AG09319 (cell line): ENCODE measurements at regions not wholly inside any gene's neighbourhood (a gene's known extent, or its start where the extent isn't known, plus 50 kb on each side); places are given as distances from the start of the nearest gene placed in this dataset.

Source experiments
- DNase-seq: peaks from one replicate; pipeline ENCODE4 v3.0.0-alpha.2; 2010; ENCODE audit warnings: low read depth; ENCODE audit errors: extremely low read depth
- TF ChIP-seq, protein P1 (sequence below): IDR thresholded peaks from 2 replicates; pipeline ENCODE4 v1.5.1; 2011; ENCODE audit warnings: low read depth, mild to moderate bottlenecking, inconsistent platforms, low read length, moderate library complexity

DNA sequence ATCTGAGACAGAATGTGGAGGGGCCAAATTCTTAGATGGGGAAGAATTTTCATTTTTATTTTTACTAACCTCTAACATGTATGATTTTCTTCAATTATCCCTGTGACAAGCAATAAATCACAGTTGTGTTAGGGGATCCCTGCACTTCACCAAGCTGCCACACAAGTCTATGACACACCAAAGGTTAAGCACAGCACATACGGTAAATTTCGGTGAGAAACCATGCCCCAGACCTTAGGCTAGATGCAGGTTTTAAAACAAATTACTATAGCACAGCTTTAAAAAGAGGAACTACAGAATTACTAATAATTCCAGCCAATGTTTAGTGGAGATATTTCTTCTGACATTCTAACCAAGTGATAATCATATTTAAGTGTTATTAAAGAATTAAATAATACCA is 175.7 kb upstream of the RORB start:
- DNase-seq: no peak
- TF ChIP-seq, protein P1, sequence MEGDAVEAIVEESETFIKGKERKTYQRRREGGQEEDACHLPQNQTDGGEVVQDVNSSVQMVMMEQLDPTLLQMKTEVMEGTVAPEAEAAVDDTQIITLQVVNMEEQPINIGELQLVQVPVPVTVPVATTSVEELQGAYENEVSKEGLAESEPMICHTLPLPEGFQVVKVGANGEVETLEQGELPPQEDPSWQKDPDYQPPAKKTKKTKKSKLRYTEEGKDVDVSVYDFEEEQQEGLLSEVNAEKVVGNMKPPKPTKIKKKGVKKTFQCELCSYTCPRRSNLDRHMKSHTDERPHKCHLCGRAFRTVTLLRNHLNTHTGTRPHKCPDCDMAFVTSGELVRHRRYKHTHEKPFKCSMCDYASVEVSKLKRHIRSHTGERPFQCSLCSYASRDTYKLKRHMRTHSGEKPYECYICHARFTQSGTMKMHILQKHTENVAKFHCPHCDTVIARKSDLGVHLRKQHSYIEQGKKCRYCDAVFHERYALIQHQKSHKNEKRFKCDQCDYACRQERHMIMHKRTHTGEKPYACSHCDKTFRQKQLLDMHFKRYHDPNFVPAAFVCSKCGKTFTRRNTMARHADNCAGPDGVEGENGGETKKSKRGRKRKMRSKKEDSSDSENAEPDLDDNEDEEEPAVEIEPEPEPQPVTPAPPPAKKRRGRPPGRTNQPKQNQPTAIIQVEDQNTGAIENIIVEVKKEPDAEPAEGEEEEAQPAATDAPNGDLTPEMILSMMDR: no peak

DNA sequence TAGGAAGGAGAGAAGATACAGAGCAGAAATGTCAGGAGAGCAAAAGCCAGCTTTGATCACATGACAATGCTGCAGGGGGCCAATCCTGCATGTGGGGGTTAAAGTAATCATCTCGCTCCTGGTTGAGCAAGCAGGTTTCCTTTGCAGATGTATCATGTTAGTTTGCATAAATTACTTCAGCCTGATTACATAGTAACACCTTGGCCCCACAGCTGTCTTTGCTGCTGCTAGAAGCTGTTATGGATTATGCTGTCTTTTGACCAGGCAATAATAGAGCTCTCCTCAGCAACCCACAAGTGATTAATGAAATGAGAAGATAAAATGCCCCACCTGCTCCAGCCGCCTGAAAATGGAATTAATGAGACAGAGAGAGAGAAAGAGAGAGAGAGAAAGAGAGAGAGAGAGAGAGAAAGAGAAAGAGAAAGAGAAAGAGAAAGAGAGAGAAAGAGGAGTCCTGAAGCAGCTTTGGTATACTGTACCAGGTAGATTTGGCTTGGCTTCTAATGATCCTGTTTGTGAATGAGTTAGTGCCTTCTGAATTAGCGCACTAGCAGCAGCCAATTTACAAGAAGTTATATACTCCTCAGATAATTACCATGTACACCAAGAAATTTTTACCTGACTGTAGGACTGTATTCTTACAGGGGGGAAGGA is 174.3 kb upstream of the RORB start:
- DNase-seq: no peak
- TF ChIP-seq, protein P1: no peak

DNA sequence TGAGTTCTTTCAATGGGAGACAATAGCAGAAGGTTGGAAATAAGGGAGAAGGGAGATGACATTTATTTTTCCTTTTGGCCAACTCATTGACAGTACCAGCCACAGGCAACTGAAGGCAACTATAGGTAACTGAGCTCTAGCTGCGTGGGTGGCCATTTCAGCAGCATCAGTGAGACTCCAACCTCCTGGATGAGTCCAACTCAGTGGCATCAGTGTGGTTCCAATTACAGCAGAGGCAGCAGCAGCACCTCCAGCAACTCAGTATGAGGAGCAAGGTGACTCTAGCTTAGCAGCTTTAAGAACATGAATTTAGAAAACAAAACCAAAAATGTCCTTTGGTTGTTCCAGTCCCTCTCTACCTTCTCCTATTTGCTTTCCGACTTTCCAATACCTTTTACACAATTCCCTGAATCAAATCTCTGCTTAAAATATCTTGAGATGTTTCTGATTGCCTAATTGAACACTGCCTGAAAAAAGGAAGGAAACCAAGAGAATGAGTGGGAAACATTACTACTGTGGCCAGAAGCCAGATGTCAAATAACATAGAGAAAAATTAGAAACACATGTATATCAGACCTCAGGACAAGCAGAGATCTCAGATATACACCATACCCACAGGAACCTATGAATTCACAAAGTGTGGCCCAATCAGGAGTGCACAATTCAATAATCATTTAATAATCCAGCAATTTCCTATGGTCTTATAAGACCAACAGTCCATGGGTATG is 166.5 kb upstream of the RORB start:
- DNase-seq: no peak
- TF ChIP-seq, protein P1: no peak

DNA sequence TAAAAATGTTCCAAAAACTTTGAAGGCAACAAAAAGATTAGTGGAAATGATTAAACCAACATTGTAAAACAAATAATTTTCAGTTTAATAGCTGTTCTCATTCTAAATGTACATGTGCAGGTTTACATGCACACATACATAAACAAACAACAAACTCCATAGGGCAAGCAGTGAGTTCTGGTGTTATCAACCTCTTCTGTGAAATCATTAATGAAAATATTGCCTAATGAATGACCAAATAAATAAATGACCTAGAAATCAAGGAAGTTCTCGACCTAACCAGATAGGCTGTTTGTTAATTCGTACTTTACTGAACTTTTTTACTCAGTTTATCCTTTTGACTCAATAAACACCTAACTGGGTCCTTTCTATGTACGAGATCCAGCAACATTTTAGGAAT is 165.5 kb upstream of the RORB start:
- no peak for DNase-seq
- TF ChIP-seq, protein P1: no peak

DNA sequence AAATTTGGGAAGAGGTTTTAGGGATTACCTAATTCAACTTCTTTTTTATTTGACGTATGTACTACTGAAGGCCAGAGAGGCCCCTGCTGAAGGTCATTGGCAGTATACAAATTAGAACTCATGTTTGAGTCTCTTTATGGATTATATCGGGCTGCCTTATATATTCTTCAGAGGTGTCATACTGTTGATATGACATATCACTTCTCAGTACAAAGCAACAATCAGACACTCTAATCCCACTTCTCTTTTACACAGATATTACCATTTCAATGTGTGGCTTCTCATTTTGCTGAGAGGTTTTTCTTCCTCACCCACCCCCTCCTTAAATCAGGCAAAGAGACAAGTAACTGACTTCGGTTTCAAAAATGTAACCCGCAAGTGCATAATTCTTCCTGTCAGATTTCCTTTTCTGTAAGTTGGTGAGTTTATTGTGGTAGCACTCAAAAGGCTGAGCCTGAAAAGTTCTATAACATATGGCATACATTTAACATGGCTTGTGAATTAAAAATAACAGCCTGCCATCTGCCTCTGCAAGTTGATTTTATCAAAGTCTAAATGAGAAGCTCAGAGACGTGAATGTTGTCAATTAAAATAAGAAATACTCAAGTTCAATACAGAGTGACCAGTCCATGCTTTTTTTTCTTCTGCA is 163.6 kb upstream of the RORB start:
- TF ChIP-seq, protein P1: no peak
- DNase-seq: no peak

DNA sequence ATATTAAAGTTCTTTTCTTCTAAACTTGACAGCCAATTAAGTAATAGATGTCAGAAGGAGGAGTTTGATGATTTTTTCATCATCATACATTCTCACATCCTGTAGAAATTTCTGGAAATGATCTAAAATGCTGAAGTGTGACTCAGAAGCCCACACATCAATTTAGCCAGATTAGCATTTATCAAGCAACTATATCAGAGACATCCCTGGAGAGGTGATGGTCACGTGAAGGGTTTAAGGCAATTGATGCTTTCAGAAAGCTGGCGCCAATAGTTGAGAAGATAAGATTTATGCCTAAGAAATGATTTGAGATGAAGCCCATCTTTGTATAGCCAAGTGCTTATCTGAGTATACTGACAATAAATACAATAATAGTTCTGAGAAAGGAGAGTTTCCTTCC is 162.9 kb upstream of the RORB start:
- DNase-seq: no peak
- TF ChIP-seq, protein P1: no peak

DNA sequence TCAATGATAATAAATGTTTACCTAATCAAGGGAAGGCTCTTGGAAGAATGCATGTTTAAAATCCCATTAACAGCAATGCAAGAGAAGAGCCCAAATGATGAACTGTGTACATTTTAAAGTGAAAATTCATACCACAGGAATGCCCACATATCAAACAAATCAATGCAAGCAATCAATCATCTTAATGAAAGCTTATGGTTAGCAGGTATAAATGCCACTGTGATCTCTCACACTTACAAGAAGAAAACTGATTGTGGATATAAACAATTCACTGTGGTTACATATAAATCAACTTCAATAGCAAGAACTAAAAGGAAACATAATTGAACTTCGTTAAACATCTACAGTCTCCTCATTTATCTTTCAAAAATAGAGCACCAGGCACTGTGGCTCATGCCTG is 161.0 kb upstream of the RORB start:
- no peak for DNase-seq
- TF ChIP-seq, protein P1: no peak
